OCI-LY7 (cell line): ENCODE measurements at regions not wholly inside any gene's neighbourhood (a gene's known extent, or its start where the extent isn't known, plus 50 kb on each side); places are given as distances from the start of the nearest gene placed in this dataset.

Experiments
- BruUV-seq: library from RNA; stranded (reverse); fragments of 400-500 nt; replicated peaks from 2 replicates; lab custom pipeline; 2021; lab: Mats Ljungman, UMichigan
- CTCF ChIA-PET: fragments of 300-600 bp; sonication (Branson Sonifier 250); formaldehyde crosslinking; loops from one replicate; lab custom pipeline; 2022; ENCODE audit warnings: antibody characterized with exemption; ENCODE audit not compliant: unreplicated experiment; lab: Charles Lee
- POLR2A ChIA-PET: fragments of 300-600 bp; sonication (Branson Sonifier 250); formaldehyde crosslinking; loops from one replicate; lab custom pipeline; 2022; ENCODE audit warnings: antibody characterized with exemption; lab: Charles Lee
- DNase-seq: peaks from one replicate; pipeline ENCODE4 v3.0.0-alpha.2; 2015; ENCODE audit warnings: low spot score
- H2AFZ ChIP-seq: fragments of 200-600 bp; sonication (generic), shearing (Covaris generic); 2 replicates; pipeline ENCODE4 v1.6.1; 2014; ENCODE audit warnings: mild to moderate bottlenecking, antibody characterized with exemption, low read length, moderate library complexity
- H3K27ac ChIP-seq: fragments of 200-600 bp; sonication (generic); 2 replicates; pipeline ENCODE4 v1.5.1; 2014; ENCODE audit warnings: mixed run types, low read depth, mild to moderate bottlenecking, moderate library complexity, low read length, inconsistent platforms; ENCODE audit not compliant: poor library complexity, severe bottlenecking
- H3K36me3 ChIP-seq: fragments of 200-600 bp; sonication (generic); 2 replicates; pipeline ENCODE4 v1.6.1; 2014; ENCODE audit warnings: mild to moderate bottlenecking, antibody characterized with exemption, low read length, moderate library complexity, mixed read lengths; ENCODE audit not compliant: insufficient read depth
- H3K4me1 ChIP-seq: fragments of 200-600 bp; sonication (generic); 2 replicates; pipeline ENCODE4 v1.5.1; 2014; ENCODE audit warnings: mild to moderate bottlenecking, low read length; ENCODE audit not compliant: insufficient read depth, poor library complexity, severe bottlenecking
- H3K4me2 ChIP-seq: fragments of 200-600 bp; sonication (generic); 2 replicates; pipeline ENCODE4 v1.6.1; 2014; ENCODE audit warnings: mild to moderate bottlenecking, low read length
- H3K4me3 ChIP-seq: fragments of 200-600 bp; sonication (generic); 2 replicates; pipeline ENCODE4 v1.5.1; 2014; ENCODE audit warnings: mild to moderate bottlenecking, low read depth, low read length; ENCODE audit not compliant: poor library complexity, severe bottlenecking
- H3K79me2 ChIP-seq: fragments of 200-600 bp; sonication (generic); 2 replicates; pipeline ENCODE4 v1.6.1; 2016; ENCODE audit warnings: low read depth, mild to moderate bottlenecking, low read length, moderate library complexity, mixed read lengths; ENCODE audit not compliant: insufficient read depth
- H3K9me2 ChIP-seq: fragments of 200-600 bp; sonication (generic); 2 replicates; pipeline ENCODE4 v1.6.1; 2016; ENCODE audit warnings: mild to moderate bottlenecking, low read length, mixed read lengths; ENCODE audit not compliant: insufficient read depth
- H3K9me3 ChIP-seq: fragments of 200-600 bp; sonication (generic); 2 replicates; pipeline ENCODE4 v1.6.1; 2014; ENCODE audit warnings: mild to moderate bottlenecking, mixed run types, low read length, mixed read lengths
- H4K20me1 ChIP-seq: fragments of 200-600 bp; sonication (generic); 2 replicates; pipeline ENCODE4 v1.6.1; 2014; ENCODE audit warnings: mild to moderate bottlenecking, antibody characterized with exemption, low read length, moderate library complexity, mixed read lengths; ENCODE audit not compliant: insufficient read depth
- EZH2phosphoT487 ChIP-seq: fragments of 200-600 bp; sonication (generic); IDR thresholded peaks from 2 replicates; pipeline ENCODE4 v1.6.1; 2018; ENCODE audit warnings: low read depth, borderline replicate concordance, mild to moderate bottlenecking, mixed run types, antibody characterized with exemption, low read length, moderate library complexity, mixed read lengths
- intact Hi-C: fragments of 100-400 bp; cut with micrococcal nuclease; formaldehyde crosslinking; loops from one replicate; pipeline ENCODE4 v1.10.0; 2022; ENCODE audit not compliant: unreplicated experiment
- TF ChIP-seq, protein P1 (sequence below): fragments of 200-600 bp; sonication (generic); conservative IDR thresholded peaks from 2 replicates; pipeline ENCODE4 v1.5.1; 2014; ENCODE audit warnings: mild to moderate bottlenecking, antibody characterized with exemption, low read length, moderate library complexity, mixed read lengths

- DNase-seq: no peak
- intact Hi-C loops: no loop called here
- Histone ChIP-seq H3K4me2 (no peak overlapping the region), H3K36me3 (no peaks in the 10 kb centered on the region), H3K27ac (no peak overlapping the region), H3K9me2 (no peaks in the 10 kb centered on the region), H2AFZ (no peak overlapping the region), H3K79me2 (no peaks in the 10 kb centered on the region), H3K9me3 (no peaks in the 10 kb centered on the region), H3K4me3 (no peak overlapping the region), H4K20me1 (no peaks in the 10 kb centered on the region), H3K4me1 (no peaks in the 10 kb centered on the region)
- TF ChIP-seq, protein P1, sequence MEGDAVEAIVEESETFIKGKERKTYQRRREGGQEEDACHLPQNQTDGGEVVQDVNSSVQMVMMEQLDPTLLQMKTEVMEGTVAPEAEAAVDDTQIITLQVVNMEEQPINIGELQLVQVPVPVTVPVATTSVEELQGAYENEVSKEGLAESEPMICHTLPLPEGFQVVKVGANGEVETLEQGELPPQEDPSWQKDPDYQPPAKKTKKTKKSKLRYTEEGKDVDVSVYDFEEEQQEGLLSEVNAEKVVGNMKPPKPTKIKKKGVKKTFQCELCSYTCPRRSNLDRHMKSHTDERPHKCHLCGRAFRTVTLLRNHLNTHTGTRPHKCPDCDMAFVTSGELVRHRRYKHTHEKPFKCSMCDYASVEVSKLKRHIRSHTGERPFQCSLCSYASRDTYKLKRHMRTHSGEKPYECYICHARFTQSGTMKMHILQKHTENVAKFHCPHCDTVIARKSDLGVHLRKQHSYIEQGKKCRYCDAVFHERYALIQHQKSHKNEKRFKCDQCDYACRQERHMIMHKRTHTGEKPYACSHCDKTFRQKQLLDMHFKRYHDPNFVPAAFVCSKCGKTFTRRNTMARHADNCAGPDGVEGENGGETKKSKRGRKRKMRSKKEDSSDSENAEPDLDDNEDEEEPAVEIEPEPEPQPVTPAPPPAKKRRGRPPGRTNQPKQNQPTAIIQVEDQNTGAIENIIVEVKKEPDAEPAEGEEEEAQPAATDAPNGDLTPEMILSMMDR: no peak
- no peak for TF ChIP-seq EZH2phosphoT487
- no TSS peak for BruUV-seq
- ChIA-PET CTCF (no interaction called here), POLR2A (no interaction called here)
Measured at GRCh38 chr13:111936267-111936925, 130.6 kb upstream of the SOX1 start.

- Histone ChIP-seq H4K20me1 (no peaks in the 10 kb centered on the region), H2AFZ (no peak overlapping the region), H3K4me1 (no peaks in the 10 kb centered on the region), H3K36me3 (no peaks in the 10 kb centered on the region), H3K4me2 (no peak overlapping the region), H3K4me3 (no peak overlapping the region), H3K9me3 (no peaks in the 10 kb centered on the region), H3K9me2 (no peaks in the 10 kb centered on the region), H3K27ac (no peak overlapping the region), H3K79me2 (no peaks in the 10 kb centered on the region)
- TF ChIP-seq EZH2phosphoT487: no peak
- TF ChIP-seq, protein P1: no peak
- CTCF ChIA-PET: no interaction called here
- intact Hi-C loops: no loop called here
- POLR2A ChIA-PET: no interaction called here
- DNase-seq: no peak
- no TSS peak for BruUV-seq
Measured at GRCh38 chr13:111937777-111938311, 129.1 kb upstream of the SOX1 start.
